Panc1 (cell line): ENCODE measurements at regions not wholly inside any gene's neighbourhood (a gene's known extent, or its start where the extent isn't known, plus 50 kb on each side); places are given as distances from the start of the nearest gene placed in this dataset.

Source experiments
- POLR2AphosphoS5 ChIP-seq: IDR thresholded peaks from 2 replicates; pipeline ENCODE4 v1.6.1; 2012; ENCODE audit warnings: mild to moderate bottlenecking, low read depth, low read length, moderate library complexity
- SIN3A ChIP-seq: IDR thresholded peaks from 2 replicates; pipeline ENCODE4 v1.6.1; 2012; ENCODE audit warnings: low read depth, mild to moderate bottlenecking, low read length, moderate library complexity, borderline replicate concordance; ENCODE audit not compliant: insufficient read depth
- TF ChIP-seq, protein P1 (sequence below): fragments of 450-650 bp; IDR thresholded peaks from 2 replicates; pipeline ENCODE4 v1.5.1; 2017; ENCODE audit warnings: mild to moderate bottlenecking
- TF ChIP-seq, protein P2 (sequence below), 2 experiments: IDR thresholded peaks; 2 replicates each; pipeline ENCODE4 v1.6.1; 2011 to 2012; ENCODE audit warnings: low read depth in 2 of 2, control low read depth in 1 of 2, low read length in 1 of 2, mild to moderate bottlenecking in 1 of 2, moderate library complexity in 1 of 2; ENCODE audit not compliant: insufficient read depth in 1 of 2

DNA sequence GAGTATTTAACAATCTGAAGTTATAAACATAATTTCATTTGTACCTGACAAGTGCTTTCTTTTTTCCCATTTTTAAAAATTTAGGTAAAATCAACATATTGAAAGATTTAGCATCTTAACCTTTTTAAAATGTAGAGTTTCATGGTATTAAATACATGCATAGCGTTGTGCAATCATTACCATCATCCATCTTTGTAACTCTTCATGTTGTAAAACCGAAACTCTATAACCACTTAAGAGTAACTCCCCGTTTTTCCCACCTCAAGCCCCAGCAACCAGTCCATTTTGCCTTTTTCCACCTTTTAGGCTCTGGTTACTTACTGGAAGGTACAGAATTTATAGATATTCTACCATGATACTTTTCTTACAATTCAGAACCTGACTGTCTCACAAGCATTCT, 892.5 kb downstream of the DNAJB9 start:
- no peak for TF ChIP-seq POLR2AphosphoS5
- TF ChIP-seq, protein P1, sequence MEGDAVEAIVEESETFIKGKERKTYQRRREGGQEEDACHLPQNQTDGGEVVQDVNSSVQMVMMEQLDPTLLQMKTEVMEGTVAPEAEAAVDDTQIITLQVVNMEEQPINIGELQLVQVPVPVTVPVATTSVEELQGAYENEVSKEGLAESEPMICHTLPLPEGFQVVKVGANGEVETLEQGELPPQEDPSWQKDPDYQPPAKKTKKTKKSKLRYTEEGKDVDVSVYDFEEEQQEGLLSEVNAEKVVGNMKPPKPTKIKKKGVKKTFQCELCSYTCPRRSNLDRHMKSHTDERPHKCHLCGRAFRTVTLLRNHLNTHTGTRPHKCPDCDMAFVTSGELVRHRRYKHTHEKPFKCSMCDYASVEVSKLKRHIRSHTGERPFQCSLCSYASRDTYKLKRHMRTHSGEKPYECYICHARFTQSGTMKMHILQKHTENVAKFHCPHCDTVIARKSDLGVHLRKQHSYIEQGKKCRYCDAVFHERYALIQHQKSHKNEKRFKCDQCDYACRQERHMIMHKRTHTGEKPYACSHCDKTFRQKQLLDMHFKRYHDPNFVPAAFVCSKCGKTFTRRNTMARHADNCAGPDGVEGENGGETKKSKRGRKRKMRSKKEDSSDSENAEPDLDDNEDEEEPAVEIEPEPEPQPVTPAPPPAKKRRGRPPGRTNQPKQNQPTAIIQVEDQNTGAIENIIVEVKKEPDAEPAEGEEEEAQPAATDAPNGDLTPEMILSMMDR, result no peak
- TF ChIP-seq, protein P2, sequence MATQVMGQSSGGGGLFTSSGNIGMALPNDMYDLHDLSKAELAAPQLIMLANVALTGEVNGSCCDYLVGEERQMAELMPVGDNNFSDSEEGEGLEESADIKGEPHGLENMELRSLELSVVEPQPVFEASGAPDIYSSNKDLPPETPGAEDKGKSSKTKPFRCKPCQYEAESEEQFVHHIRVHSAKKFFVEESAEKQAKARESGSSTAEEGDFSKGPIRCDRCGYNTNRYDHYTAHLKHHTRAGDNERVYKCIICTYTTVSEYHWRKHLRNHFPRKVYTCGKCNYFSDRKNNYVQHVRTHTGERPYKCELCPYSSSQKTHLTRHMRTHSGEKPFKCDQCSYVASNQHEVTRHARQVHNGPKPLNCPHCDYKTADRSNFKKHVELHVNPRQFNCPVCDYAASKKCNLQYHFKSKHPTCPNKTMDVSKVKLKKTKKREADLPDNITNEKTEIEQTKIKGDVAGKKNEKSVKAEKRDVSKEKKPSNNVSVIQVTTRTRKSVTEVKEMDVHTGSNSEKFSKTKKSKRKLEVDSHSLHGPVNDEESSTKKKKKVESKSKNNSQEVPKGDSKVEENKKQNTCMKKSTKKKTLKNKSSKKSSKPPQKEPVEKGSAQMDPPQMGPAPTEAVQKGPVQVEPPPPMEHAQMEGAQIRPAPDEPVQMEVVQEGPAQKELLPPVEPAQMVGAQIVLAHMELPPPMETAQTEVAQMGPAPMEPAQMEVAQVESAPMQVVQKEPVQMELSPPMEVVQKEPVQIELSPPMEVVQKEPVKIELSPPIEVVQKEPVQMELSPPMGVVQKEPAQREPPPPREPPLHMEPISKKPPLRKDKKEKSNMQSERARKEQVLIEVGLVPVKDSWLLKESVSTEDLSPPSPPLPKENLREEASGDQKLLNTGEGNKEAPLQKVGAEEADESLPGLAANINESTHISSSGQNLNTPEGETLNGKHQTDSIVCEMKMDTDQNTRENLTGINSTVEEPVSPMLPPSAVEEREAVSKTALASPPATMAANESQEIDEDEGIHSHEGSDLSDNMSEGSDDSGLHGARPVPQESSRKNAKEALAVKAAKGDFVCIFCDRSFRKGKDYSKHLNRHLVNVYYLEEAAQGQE (IDR thresholded peaks at IDR 0.05; ENCODE audit: insufficient read depth in 1 of 2, low read depth in 2 of 2, low read length in 1 of 2), result no peak
- no peak for TF ChIP-seq SIN3A
